Neural cell (in vitro differentiated cells): ENCODE measurements at regions not wholly inside any gene's neighbourhood (a gene's known extent, or its start where the extent isn't known, plus 50 kb on each side); places are given as distances from the start of the nearest gene placed in this dataset.

Experiments
- H2AFZ ChIP-seq: fragments of 200-600, 300-800 bp; sonication (generic), shearing (Covaris generic); 2 replicates; pipeline ENCODE4 v1.6.0; 2014; ENCODE audit warnings: low read depth, mild to moderate bottlenecking, antibody characterized with exemption, low read length, moderate library complexity
- H3F3A ChIP-seq: fragments of 200-600 bp; shearing (Covaris generic); 2 replicates; pipeline ENCODE4 v1.6.1; 2016; ENCODE audit warnings: mild to moderate bottlenecking, moderate library complexity, mixed read lengths, antibody characterized with exemption, low read length; ENCODE audit not compliant: insufficient read depth, poor library complexity, severe bottlenecking
- H3K27ac ChIP-seq: fragments of 200-600, 300-800 bp; sonication (generic), shearing (Covaris generic); 2 replicates; pipeline ENCODE4 v1.5.1; 2014; ENCODE audit warnings: mild to moderate bottlenecking, low read length, moderate library complexity
- H3K27me3 ChIP-seq: fragments of 300-800, 200-600 bp; sonication (generic), shearing (Covaris generic); 2 replicates; pipeline ENCODE4 v1.6.0; 2014; ENCODE audit warnings: mild to moderate bottlenecking, low read depth, low read length, moderate library complexity; ENCODE audit not compliant: insufficient read depth
- H3K36me3 ChIP-seq: fragments of 300-800, 200-600 bp; sonication (generic), shearing (Covaris generic); 2 replicates; pipeline ENCODE4 v1.5.1; 2014; ENCODE audit warnings: mild to moderate bottlenecking, antibody characterized with exemption, low read length, moderate library complexity; ENCODE audit not compliant: insufficient read depth
- H3K4me2 ChIP-seq: fragments of 300-800, 200-600 bp; sonication (generic), shearing (Covaris generic); 2 replicates; pipeline ENCODE4 v1.6.0; 2014; ENCODE audit warnings: mild to moderate bottlenecking, low read length
- H3K4me3 ChIP-seq: fragments of 300-800, 200-600 bp; sonication (generic), shearing (Covaris generic); 2 replicates; pipeline ENCODE4 v1.5.1; 2014; ENCODE audit warnings: mild to moderate bottlenecking, low read length, moderate library complexity
- H3K79me2 ChIP-seq: fragments of 200-600 bp; shearing (Covaris generic); replicated peaks from 2 replicates; pipeline ENCODE4 v1.6.0; 2014; ENCODE audit warnings: mild to moderate bottlenecking, low read length, moderate library complexity; ENCODE audit not compliant: insufficient read depth
- H3K9ac ChIP-seq: fragments of 300-800, 200-600 bp; sonication (generic), shearing (Covaris generic); 2 replicates; pipeline ENCODE4 v1.6.1; 2016; ENCODE audit warnings: mild to moderate bottlenecking, low read length, mixed read lengths
- H3K9me2 ChIP-seq: fragments of 200-600 bp; shearing (Covaris generic); 2 replicates; pipeline ENCODE4 v1.6.1; 2016; ENCODE audit warnings: mild to moderate bottlenecking, low read length, mixed read lengths; ENCODE audit not compliant: insufficient read depth
- H3K9me3 ChIP-seq: fragments of 200-600, 300-800 bp; sonication (generic), shearing (Covaris generic); 2 replicates; pipeline ENCODE4 v1.6.1; 2016; ENCODE audit warnings: mild to moderate bottlenecking, mixed run types, low read length, moderate library complexity, mixed read lengths
- H4K20me1 ChIP-seq: fragments of 200-600 bp; shearing (Covaris generic); 2 replicates; pipeline ENCODE4 v1.6.1; 2016; ENCODE audit warnings: mild to moderate bottlenecking, mixed run types; ENCODE audit not compliant: insufficient read depth
- EP300 ChIP-seq: fragments of 450-650 bp; conservative IDR thresholded peaks from 2 replicates; pipeline ENCODE4 v1.6.1; 2014; ENCODE audit warnings: antibody characterized with exemption, mild to moderate bottlenecking, moderate library complexity; ENCODE audit not compliant: poor library complexity, severe bottlenecking
- EZH2 ChIP-seq: fragments of 200-600, 300-800 bp; shearing (Covaris generic), sonication (generic); IDR thresholded peaks from 2 replicates; pipeline ENCODE4 v1.6.1; 2014; ENCODE audit warnings: antibody characterized with exemption, low read length, borderline replicate concordance, mild to moderate bottlenecking; ENCODE audit not compliant: insufficient read depth, poor library complexity, severe bottlenecking
- MXI1 ChIP-seq: fragments of 450-650 bp; conservative IDR thresholded peaks from 2 replicates; pipeline ENCODE4 v1.6.1; 2014; ENCODE audit warnings: antibody characterized with exemption, mild to moderate bottlenecking; ENCODE audit not compliant: poor library complexity, severe bottlenecking
- POLR2AphosphoS5 ChIP-seq: IDR thresholded peaks from 2 replicates; pipeline ENCODE4 v1.6.1; 2012
- RAD21 ChIP-seq: fragments of 450-650 bp; conservative IDR thresholded peaks from 2 replicates; pipeline ENCODE4 v1.6.1; 2014; ENCODE audit warnings: antibody characterized with exemption, mild to moderate bottlenecking, moderate library complexity
- SMC3 ChIP-seq: fragments of 450-650 bp; conservative IDR thresholded peaks from 2 replicates; pipeline ENCODE4 v1.6.1; 2014; ENCODE audit warnings: antibody characterized with exemption, mild to moderate bottlenecking, moderate library complexity; ENCODE audit not compliant: poor library complexity
- TAF1 ChIP-seq: IDR thresholded peaks from 2 replicates; pipeline ENCODE4 v1.6.1; 2012; ENCODE audit warnings: low read depth
- TF ChIP-seq, protein P1 (sequence below): fragments of 450-650 bp; IDR thresholded peaks from 2 replicates; pipeline ENCODE4 v1.5.1; 2014; ENCODE audit warnings: antibody characterized with exemption, mild to moderate bottlenecking, moderate library complexity; ENCODE audit not compliant: poor library complexity, severe bottlenecking
- TF ChIP-seq, protein P2 (sequence below): IDR thresholded peaks from 2 replicates; pipeline ENCODE4 v1.6.1; 2012; ENCODE audit warnings: borderline replicate concordance

DNA sequence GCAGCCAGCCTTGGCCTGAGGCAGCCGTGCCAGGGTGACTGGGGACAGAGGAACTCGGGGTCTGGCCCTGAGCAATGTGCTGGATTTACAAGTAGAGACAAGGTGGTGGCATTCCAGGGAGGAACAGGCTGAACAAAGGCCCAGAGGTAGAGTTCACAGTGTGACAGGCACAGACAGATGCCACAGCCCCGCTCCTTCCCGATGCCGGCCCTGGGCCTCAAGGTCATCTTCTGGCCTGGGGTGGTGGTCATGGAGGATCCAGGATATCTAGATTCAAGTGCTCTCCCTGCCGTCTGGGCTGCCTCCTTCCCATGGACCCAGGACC lies 68.9 kb upstream of the COL13A1 start:
- Histone ChIP-seq H3K27ac (no peak overlapping the region), H2AFZ (no peak overlapping the region), H3K36me3 (no peaks in the 10 kb centered on the region), H3K9ac (no peak overlapping the region), H3F3A (no peaks in the 10 kb centered on the region), H3K4me2 (no peak overlapping the region), H4K20me1 (no peaks in the 10 kb centered on the region), H3K9me3 (no peaks in the 10 kb centered on the region), H3K27me3 (no peaks in the 10 kb centered on the region), H3K9me2 (no peaks in the 10 kb centered on the region), H3K79me2 (no peaks in the 10 kb centered on the region), H3K4me3 (no peak overlapping the region)
- TF ChIP-seq SMC3: no peak
- TF ChIP-seq EZH2: no peak
- TF ChIP-seq, protein P1, sequence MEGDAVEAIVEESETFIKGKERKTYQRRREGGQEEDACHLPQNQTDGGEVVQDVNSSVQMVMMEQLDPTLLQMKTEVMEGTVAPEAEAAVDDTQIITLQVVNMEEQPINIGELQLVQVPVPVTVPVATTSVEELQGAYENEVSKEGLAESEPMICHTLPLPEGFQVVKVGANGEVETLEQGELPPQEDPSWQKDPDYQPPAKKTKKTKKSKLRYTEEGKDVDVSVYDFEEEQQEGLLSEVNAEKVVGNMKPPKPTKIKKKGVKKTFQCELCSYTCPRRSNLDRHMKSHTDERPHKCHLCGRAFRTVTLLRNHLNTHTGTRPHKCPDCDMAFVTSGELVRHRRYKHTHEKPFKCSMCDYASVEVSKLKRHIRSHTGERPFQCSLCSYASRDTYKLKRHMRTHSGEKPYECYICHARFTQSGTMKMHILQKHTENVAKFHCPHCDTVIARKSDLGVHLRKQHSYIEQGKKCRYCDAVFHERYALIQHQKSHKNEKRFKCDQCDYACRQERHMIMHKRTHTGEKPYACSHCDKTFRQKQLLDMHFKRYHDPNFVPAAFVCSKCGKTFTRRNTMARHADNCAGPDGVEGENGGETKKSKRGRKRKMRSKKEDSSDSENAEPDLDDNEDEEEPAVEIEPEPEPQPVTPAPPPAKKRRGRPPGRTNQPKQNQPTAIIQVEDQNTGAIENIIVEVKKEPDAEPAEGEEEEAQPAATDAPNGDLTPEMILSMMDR: no peak
- no peak for TF ChIP-seq POLR2AphosphoS5
- no peak for TF ChIP-seq EP300
- no peak for TF ChIP-seq TAF1
- no peak for TF ChIP-seq MXI1
- TF ChIP-seq RAD21: no peak
- TF ChIP-seq, protein P2, sequence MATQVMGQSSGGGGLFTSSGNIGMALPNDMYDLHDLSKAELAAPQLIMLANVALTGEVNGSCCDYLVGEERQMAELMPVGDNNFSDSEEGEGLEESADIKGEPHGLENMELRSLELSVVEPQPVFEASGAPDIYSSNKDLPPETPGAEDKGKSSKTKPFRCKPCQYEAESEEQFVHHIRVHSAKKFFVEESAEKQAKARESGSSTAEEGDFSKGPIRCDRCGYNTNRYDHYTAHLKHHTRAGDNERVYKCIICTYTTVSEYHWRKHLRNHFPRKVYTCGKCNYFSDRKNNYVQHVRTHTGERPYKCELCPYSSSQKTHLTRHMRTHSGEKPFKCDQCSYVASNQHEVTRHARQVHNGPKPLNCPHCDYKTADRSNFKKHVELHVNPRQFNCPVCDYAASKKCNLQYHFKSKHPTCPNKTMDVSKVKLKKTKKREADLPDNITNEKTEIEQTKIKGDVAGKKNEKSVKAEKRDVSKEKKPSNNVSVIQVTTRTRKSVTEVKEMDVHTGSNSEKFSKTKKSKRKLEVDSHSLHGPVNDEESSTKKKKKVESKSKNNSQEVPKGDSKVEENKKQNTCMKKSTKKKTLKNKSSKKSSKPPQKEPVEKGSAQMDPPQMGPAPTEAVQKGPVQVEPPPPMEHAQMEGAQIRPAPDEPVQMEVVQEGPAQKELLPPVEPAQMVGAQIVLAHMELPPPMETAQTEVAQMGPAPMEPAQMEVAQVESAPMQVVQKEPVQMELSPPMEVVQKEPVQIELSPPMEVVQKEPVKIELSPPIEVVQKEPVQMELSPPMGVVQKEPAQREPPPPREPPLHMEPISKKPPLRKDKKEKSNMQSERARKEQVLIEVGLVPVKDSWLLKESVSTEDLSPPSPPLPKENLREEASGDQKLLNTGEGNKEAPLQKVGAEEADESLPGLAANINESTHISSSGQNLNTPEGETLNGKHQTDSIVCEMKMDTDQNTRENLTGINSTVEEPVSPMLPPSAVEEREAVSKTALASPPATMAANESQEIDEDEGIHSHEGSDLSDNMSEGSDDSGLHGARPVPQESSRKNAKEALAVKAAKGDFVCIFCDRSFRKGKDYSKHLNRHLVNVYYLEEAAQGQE: no peak

DNA sequence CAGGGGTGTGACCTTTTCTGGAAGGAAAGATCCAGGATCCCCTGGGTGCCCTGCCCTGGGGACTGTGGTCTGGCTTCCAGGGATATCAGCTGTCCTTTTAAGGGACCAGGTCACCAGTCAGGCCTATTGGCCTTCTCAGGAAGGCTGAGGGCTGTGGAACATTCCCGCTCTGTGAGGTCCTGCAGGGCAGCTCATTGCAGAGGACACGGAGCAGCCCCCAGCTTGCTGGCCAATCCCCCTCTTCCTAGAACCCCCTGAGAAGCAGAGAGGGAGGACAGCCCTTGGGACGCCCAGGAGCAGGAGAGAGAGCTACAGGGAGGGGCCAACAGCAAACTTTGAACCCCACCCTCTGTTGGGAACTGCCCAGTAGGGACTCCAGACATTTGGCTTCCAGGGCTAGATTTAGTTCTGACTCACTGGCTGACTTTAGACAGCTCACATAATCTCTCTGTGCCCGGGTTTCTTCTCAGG lies 67.9 kb upstream of the COL13A1 start:
- Histone ChIP-seq H3K4me3 (no peak overlapping the region), H3K27me3 (no peaks in the 10 kb centered on the region), H4K20me1 (no peaks in the 10 kb centered on the region), H2AFZ (no peak overlapping the region), H3K27ac (no peak overlapping the region), H3F3A (no peaks in the 10 kb centered on the region), H3K9ac (no peak overlapping the region), H3K4me2 (no peak overlapping the region), H3K79me2 (no peaks in the 10 kb centered on the region), H3K9me3 (no peaks in the 10 kb centered on the region), H3K36me3 (no peaks in the 10 kb centered on the region), H3K9me2 (no peaks in the 10 kb centered on the region)
- TF ChIP-seq, protein P2: no peak
- TF ChIP-seq EP300 (no peak), MXI1 (no peak), TAF1 (no peak)
